Spleen (tissue), 7 donors: ENCODE measurements at regions not wholly inside any gene's neighbourhood (a gene's known extent, or its start where the extent isn't known, plus 50 kb on each side); places are given as distances from the start of the nearest gene placed in this dataset.

Experiments
- POLR2A ChIP-seq, 3 donors: fragments of 450-650 bp; IDR thresholded peaks; one replicate each; pipeline ENCODE4 v1.5.1; 2017; ENCODE audit warnings: antibody characterized with exemption in 3 of 3, mild to moderate bottlenecking in 1 of 3
- POLR2AphosphoS5 ChIP-seq, 3 donors: sonication (generic); formaldehyde crosslinking; IDR thresholded peaks; one replicate each; pipeline ENCODE4 v1.5.1; 2017; ENCODE audit warnings: antibody characterized with exemption in 3 of 3
- TF ChIP-seq, protein P1 (sequence below), 11 experiments: fragments of 200-600 bp in 7 of 11; fragments of 450-650 bp in 4 of 11; sonication (generic) in 4 of 11; IDR thresholded peaks in 8 of 11; conservative IDR thresholded peaks in 3 of 11; 1 replicate in 7 of 11; 2 replicates in 4 of 11; pipeline versions ENCODE4 v1.4.0 to v1.8.0; 2016 to 2021; ENCODE audit warnings: antibody characterized with exemption in 11 of 11, inconsistent platforms in 4 of 11, mild to moderate bottlenecking in 1 of 11
- donor health status: DM: no; HTN: no; CAD: no; lungs with moderate emphysema.
- donor health status: DM: no; HTN: no; CAD: no.
- donor health status: DM: no; HTN: no; CAD: no.

DNA sequence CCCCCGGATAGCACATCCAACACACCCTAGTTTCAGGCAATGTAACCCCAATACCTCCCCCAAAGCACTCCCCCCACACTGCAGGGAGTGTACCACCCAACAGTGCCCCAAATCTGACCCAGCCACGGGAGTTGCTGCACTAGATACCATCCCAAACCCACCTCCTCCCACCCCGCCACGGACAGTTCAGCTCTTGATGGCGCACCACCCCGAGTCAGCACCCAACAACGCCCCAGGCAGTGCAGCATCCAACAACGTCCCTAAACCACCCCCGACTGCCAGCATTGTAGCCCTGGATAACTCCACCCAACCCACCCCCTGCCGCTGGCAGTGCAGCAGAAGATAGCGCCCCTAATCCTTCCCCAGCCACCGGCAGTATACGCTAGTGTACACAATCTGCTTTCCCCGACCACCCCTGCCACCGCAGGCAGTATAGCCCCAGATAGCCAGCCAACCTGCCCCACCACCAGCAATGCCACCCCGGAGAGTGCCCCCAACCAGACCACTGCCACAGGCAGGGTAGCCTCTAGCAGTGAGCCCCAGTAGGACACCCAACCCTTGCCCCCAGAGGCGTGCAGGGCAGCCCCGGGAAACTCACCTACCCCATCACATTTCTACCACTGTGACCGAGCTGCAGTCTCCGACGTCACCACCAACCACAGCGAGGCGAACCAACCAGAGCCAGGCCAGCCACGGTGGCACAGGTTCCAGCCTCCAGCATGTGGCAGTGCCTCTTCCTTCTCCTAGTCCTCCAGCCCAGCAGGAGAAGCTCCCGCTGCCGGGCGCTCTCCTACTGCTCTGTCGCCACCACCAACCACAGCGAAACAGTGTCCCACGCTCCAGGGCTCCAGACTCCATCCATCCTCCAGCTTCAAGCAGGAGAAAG lies 178.1 kb downstream of the POTEB3 start:
- TF ChIP-seq, protein P1, sequence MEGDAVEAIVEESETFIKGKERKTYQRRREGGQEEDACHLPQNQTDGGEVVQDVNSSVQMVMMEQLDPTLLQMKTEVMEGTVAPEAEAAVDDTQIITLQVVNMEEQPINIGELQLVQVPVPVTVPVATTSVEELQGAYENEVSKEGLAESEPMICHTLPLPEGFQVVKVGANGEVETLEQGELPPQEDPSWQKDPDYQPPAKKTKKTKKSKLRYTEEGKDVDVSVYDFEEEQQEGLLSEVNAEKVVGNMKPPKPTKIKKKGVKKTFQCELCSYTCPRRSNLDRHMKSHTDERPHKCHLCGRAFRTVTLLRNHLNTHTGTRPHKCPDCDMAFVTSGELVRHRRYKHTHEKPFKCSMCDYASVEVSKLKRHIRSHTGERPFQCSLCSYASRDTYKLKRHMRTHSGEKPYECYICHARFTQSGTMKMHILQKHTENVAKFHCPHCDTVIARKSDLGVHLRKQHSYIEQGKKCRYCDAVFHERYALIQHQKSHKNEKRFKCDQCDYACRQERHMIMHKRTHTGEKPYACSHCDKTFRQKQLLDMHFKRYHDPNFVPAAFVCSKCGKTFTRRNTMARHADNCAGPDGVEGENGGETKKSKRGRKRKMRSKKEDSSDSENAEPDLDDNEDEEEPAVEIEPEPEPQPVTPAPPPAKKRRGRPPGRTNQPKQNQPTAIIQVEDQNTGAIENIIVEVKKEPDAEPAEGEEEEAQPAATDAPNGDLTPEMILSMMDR (IDR thresholded peaks at IDR 0.05 in 8 of 11, conservative IDR thresholded peaks at IDR 0.05 in 3 of 11), result no peak
- TF ChIP-seq POLR2A (IDR thresholded peaks at IDR 0.05) (no peak), POLR2AphosphoS5 (IDR thresholded peaks at IDR 0.05) (no peak)
